KMS-11 (cell line): ENCODE measurements at regions not wholly inside any gene's neighbourhood (a gene's known extent, or its start where the extent isn't known, plus 50 kb on each side); places are given as distances from the start of the nearest gene placed in this dataset.
"Not testable (repeated sequence)": the region's sequence is repeated elsewhere in the genome, so short reads cannot be mapped to it uniquely, and the experiment has no call there.

ENCODE experiments used
- H2AFZ ChIP-seq: fragments of 200-600 bp; sonication (generic); 2 replicates; pipeline ENCODE4 v1.6.1; 2016; ENCODE audit warnings: antibody characterized with exemption, mixed run types, low read depth
- H3K27ac ChIP-seq: fragments of 200-600 bp; sonication (generic); 2 replicates; pipeline ENCODE4 v1.6.1; 2016; ENCODE audit warnings: mild to moderate bottlenecking, mixed run types
- H3K27me3 ChIP-seq: fragments of 200-600 bp; sonication (generic); 2 replicates; pipeline ENCODE4 v1.6.1; 2017; ENCODE audit warnings: mild to moderate bottlenecking, low read depth, mixed run types, moderate library complexity; ENCODE audit not compliant: insufficient read depth
- H3K36me3 ChIP-seq: fragments of 200-600 bp; sonication (generic); 2 replicates; pipeline ENCODE4 v1.6.1; 2017; ENCODE audit warnings: mild to moderate bottlenecking, mixed run types; ENCODE audit not compliant: insufficient read depth
- H3K4me1 ChIP-seq: fragments of 200-600 bp; sonication (generic); 2 replicates; pipeline ENCODE4 v1.6.1; 2016; ENCODE audit warnings: mild to moderate bottlenecking, low read depth, mixed run types; ENCODE audit not compliant: poor library complexity, severe bottlenecking
- H3K4me2 ChIP-seq: fragments of 200-600 bp; sonication (generic); 2 replicates; pipeline ENCODE4 v1.7.0; 2016; ENCODE audit warnings: mild to moderate bottlenecking, mixed run types
- H3K4me3 ChIP-seq: fragments of 200-600 bp; sonication (generic); IDR thresholded peaks from 2 replicates; pipeline ENCODE4 v1.6.1; 2017; ENCODE audit warnings: low read depth, low read length, mixed read lengths; ENCODE audit not compliant: insufficient read depth
- H3K79me2 ChIP-seq: fragments of 200-600 bp; sonication (generic); 2 replicates; pipeline ENCODE4 v1.6.1; 2016; ENCODE audit warnings: low read depth, mixed run types; ENCODE audit not compliant: insufficient read depth
- H3K9ac ChIP-seq: fragments of 200-600 bp; sonication (generic); 2 replicates; pipeline ENCODE4 v1.6.1; 2016; ENCODE audit warnings: mild to moderate bottlenecking, mixed run types
- H4K20me1 ChIP-seq: fragments of 200-600 bp; sonication (generic); 2 replicates; pipeline ENCODE4 v1.6.1; 2016; ENCODE audit warnings: mild to moderate bottlenecking, mixed run types; ENCODE audit not compliant: insufficient read depth
- TF ChIP-seq, protein P1 (sequence below): fragments of 200-600 bp; sonication (generic); conservative IDR thresholded peaks from 2 replicates; pipeline ENCODE4 v1.6.1; 2017; ENCODE audit warnings: low read depth, mild to moderate bottlenecking, antibody characterized with exemption, low read length, moderate library complexity, mixed read lengths

DNA sequence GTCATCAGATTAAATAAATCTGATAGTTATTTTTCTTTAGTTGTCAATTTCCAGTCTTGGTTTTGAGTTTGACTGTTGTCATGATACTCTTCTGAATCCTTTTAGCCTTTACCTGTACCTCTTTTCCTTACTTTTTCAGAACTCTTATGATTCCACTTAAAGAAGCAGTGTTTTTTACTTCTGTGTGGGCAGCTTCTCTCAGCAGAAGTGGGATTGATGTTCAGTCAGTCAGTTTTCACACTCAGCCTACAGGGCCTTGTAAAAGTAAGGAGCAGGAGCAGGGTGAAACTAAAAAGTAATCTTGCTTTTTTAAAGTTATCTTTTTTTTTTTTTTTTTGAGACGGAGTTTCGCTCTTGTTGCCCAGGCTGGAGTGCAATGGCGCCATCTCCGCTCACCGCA lies 75.1 kb downstream of the HAUS1 start:
- no peak overlapping the region for H3K4me2 ChIP-seq
- no peak overlapping the region for H3K9ac ChIP-seq
- peaks cover 69% of the 10 kb centered on the region for H3K4me1 ChIP-seq
- no peak overlapping the region for H2AFZ ChIP-seq
- peaks cover 46% of the 10 kb centered on the region for H4K20me1 ChIP-seq
- no peaks in the 10 kb centered on the region for H3K27me3 ChIP-seq
- H3K27ac ChIP-seq: no peak overlapping the region
- H3K36me3 ChIP-seq: no peaks in the 10 kb centered on the region
- no peak overlapping the region for H3K4me3 ChIP-seq
- peaks cover 100% of the 10 kb centered on the region for H3K79me2 ChIP-seq
- TF ChIP-seq, protein P1, sequence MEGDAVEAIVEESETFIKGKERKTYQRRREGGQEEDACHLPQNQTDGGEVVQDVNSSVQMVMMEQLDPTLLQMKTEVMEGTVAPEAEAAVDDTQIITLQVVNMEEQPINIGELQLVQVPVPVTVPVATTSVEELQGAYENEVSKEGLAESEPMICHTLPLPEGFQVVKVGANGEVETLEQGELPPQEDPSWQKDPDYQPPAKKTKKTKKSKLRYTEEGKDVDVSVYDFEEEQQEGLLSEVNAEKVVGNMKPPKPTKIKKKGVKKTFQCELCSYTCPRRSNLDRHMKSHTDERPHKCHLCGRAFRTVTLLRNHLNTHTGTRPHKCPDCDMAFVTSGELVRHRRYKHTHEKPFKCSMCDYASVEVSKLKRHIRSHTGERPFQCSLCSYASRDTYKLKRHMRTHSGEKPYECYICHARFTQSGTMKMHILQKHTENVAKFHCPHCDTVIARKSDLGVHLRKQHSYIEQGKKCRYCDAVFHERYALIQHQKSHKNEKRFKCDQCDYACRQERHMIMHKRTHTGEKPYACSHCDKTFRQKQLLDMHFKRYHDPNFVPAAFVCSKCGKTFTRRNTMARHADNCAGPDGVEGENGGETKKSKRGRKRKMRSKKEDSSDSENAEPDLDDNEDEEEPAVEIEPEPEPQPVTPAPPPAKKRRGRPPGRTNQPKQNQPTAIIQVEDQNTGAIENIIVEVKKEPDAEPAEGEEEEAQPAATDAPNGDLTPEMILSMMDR: no peak

DNA sequence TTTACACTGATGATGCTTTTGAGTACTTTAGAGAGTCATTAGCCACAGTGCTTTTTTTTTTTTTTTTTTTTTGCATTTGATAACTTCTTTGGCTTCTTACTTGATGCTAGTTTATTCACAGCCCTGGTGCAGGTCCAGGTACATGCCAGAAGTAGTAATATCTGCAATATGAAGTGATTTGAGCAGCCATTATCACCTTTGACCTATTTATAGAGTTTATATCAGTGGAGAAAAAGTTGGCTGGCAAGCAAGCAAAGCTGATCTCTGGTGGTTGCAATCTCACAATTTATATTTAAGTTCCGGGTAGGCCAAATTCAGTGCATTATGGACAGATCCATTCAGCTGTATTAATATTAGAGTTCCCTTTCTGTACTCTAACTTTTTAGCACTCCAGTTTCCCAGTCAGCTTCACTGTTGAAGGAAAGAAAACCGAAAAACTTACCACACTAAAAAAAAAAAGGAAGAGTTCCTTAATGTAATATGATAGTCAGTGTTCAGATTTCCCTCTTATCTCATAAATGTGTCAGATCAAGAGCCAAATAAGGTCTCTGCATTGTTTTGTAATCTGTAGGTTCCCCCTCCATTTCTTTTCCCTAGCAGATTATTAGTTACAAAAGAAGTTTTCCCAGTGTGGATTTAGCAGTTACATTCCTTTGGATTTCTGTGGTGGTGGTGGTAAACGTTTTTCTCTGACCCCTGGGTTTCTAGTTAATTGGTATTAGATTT lies 78.6 kb downstream of the HAUS1 start:
- peaks cover 36% of the 10 kb centered on the region for H4K20me1 ChIP-seq
- H3K9ac ChIP-seq: no peak overlapping the region
- peaks cover 100% of the 10 kb centered on the region for H3K79me2 ChIP-seq

DNA sequence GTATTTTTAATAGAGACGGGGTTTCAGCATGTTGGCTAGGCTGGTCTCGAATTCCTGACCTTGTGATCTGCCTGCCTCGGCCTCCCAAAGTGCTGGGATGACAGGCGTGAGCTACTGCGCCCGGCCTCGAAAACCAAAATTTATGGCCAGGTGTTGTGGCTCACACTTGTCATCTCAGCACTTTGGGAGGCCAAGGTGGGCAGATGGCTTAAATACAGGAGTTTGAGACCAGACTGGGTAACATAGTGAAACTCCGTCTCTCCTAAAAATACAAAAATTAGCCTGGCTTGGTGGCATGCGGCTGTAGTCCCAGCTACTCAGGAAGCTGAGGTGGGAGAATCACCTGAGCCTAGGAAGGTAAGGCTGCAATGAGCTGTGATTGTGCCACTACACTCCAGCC lies 80.1 kb downstream of the HAUS1 start:
- not testable (repeated sequence) for H3K4me3 ChIP-seq, H3K27me3 ChIP-seq, H3K36me3 ChIP-seq, H2AFZ ChIP-seq, H3K9ac ChIP-seq
- peak overlapping the region; percentile 25; the same call in 1 of the 2 replicates for H3K4me2 ChIP-seq
- peaks cover 100% of the 10 kb centered on the region for H3K79me2 ChIP-seq
- H4K20me1 ChIP-seq: peaks cover 29% of the 10 kb centered on the region
- peak overlapping the region; percentile 25; the same call in 1 of the 2 replicates for H3K27ac ChIP-seq
- peaks cover 67% of the 10 kb centered on the region for H3K4me1 ChIP-seq

More for the DNA sequence above, 78.6 kb downstream of the HAUS1 start:
- peak overlapping the region; percentile 9; the same call in 1 of the 2 replicates for H3K27ac ChIP-seq
- TF ChIP-seq, protein P1: no peak
- H3K27me3 ChIP-seq: no peaks in the 10 kb centered on the region
- H3K4me2 ChIP-seq: peak overlapping the region; percentile 11; the same call in 1 of the 2 replicates
- no peak overlapping the region for H3K4me3 ChIP-seq
- no peaks in the 10 kb centered on the region for H3K36me3 ChIP-seq
- H2AFZ ChIP-seq: no peak overlapping the region
- H3K4me1 ChIP-seq: peaks cover 64% of the 10 kb centered on the region

DNA sequence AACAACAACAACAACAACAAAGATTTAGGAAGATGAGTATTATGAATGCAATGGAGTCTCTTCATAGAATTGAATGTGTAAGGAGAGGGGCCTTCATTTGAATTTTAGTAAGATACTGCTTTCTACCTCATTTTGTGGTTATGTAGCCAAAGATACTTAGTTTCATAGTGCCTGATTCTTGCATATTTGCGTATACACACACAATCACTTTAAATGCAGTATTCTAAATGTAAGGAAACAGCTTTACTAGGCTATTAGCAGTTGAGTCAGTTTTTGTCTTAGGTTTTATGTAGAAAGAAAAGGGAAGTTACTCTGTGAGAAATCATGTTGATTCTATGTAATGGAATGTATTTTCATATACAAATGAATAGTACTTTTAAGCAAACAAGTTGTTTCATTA lies 80.5 kb downstream of the HAUS1 start:
- peaks cover 69% of the 10 kb centered on the region for H3K4me1 ChIP-seq
- H4K20me1 ChIP-seq: peaks cover 33% of the 10 kb centered on the region

More for the DNA sequence above, 80.5 kb downstream of the HAUS1 start:
- H3K27me3 ChIP-seq: no peaks in the 10 kb centered on the region
- TF ChIP-seq, protein P1: no peak
- no peak overlapping the region for H3K9ac ChIP-seq
- H3K4me3 ChIP-seq: no peak overlapping the region
- H3K36me3 ChIP-seq: no peaks in the 10 kb centered on the region
- peaks cover 100% of the 10 kb centered on the region for H3K79me2 ChIP-seq
- H3K4me2 ChIP-seq: peak overlapping the region; percentile 25; the same call in 1 of the 2 replicates
- no peak overlapping the region for H2AFZ ChIP-seq
- peak overlapping the region; percentile 25; the same call in 1 of the 2 replicates for H3K27ac ChIP-seq
